Heart left ventricle (tissue), 13 donors: ENCODE measurements at regions not wholly inside any gene's neighbourhood (a gene's known extent, or its start where the extent isn't known, plus 50 kb on each side); places are given as distances from the start of the nearest gene placed in this dataset.

Experiments
- POLR2A ChIP-seq, 2 donors: fragments of 450-650 bp; IDR thresholded peaks; one replicate each; pipeline ENCODE4 v1.6.1; 2017; ENCODE audit warnings: antibody characterized with exemption in 2 of 2, mild to moderate bottlenecking in 2 of 2, moderate library complexity in 2 of 2
- TF ChIP-seq, protein P1 (sequence below), 12 donors: fragments of 200-600 bp; sonication (generic) in 4 of 12; IDR thresholded peaks; one replicate each; pipeline versions ENCODE4 v1.5.0 to v1.8.0; 2018 to 2022; ENCODE audit warnings: antibody characterized with exemption in 12 of 12, mild to moderate bottlenecking in 5 of 12
- donor health status: ischemic (EF 13 %, LVEDD 7.1; RV severe dilation, severe dysfunction).
- donor health status: DM: no; HTN: yes; CAD: no.
- donor health status: DM: no; HTN: no; CAD: no.
- donor health status: ischemic (EF 25% LVEDD 6.9; RV normal size, moderate dysfunction).
- donor health status: ischemic (EF 25% LVEDD 5.7; RV mildly dilated, moderate dysfunction).
- donor health status: ischemic (EF 35%, LVEDD 5.7; RV mildly dilated, moderate dysfunction).
- donor health status: nonischemic (EF 11% LVEDD 7.7; RV severe dilation, severe dysfunction).
- donor health status: DM: yes; HTN: yes; CAD: no.
- donor health status: PGD.
- donor health status: ischemic (EF 29% LVEDD 5.4; RV normal size, mild dysfunction).
- donor health status: nonischemic (EF 23%, LVEDD 6.1; RV moderate dilation, normal function).

DNA sequence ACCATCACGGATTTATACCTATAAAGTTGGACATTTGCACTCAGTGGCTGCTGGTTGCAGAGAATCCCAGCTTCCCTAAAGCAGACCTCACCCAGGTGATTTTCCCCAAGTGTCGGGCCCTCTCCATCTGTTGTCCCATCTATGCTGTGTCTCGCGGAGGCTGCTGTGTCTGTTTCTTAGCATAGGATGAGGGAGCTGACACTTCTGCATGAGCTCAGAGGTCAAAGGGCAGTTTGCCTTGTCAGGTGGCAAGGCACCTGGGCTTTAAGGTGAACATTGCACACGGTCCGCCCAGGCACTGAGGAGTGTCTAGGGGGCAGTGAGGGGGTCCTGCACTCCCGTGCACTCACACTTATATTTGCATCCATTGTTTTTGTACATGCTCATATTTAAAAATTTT is 151.6 kb downstream of the ZIC5 start:
- TF ChIP-seq, protein P1, sequence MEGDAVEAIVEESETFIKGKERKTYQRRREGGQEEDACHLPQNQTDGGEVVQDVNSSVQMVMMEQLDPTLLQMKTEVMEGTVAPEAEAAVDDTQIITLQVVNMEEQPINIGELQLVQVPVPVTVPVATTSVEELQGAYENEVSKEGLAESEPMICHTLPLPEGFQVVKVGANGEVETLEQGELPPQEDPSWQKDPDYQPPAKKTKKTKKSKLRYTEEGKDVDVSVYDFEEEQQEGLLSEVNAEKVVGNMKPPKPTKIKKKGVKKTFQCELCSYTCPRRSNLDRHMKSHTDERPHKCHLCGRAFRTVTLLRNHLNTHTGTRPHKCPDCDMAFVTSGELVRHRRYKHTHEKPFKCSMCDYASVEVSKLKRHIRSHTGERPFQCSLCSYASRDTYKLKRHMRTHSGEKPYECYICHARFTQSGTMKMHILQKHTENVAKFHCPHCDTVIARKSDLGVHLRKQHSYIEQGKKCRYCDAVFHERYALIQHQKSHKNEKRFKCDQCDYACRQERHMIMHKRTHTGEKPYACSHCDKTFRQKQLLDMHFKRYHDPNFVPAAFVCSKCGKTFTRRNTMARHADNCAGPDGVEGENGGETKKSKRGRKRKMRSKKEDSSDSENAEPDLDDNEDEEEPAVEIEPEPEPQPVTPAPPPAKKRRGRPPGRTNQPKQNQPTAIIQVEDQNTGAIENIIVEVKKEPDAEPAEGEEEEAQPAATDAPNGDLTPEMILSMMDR (IDR thresholded peaks at IDR 0.05), result no peak
- no peak for TF ChIP-seq POLR2A (IDR thresholded peaks at IDR 0.05)
